HCT116 (cell line): ENCODE measurements at regions not wholly inside any gene's neighbourhood (a gene's known extent, or its start where the extent isn't known, plus 50 kb on each side); places are given as distances from the start of the nearest gene placed in this dataset.

Experiments
- ATAC-seq: fragments of 200-7000 bp; cut with Tn5 transposase; 2 replicates; pipeline ENCODE4 v1.9.1; 2020; ENCODE audit warnings: mild to moderate bottlenecking, moderate library complexity
- BruUV-seq: library from RNA; stranded (reverse); fragments of 400-500 nt; replicated peaks from 2 replicates; lab custom pipeline; 2021; lab: Mats Ljungman, UMichigan
- CTCF ChIA-PET: fragments of 300-600 bp; sonication (Branson Sonifier 250); formaldehyde crosslinking; loops from one replicate; lab custom pipeline; 2021; ENCODE audit warnings: antibody characterized with exemption; lab: Charles Lee
- POLR2A ChIA-PET: fragments of 300-600, 350-600 bp; sonication (Branson Sonifier 250); formaldehyde crosslinking; loops from one replicate; lab custom pipeline; 2021; ENCODE audit warnings: antibody characterized with exemption; lab: Charles Lee
- RAD21 ChIA-PET, 2 experiments: fragments of 300-600 bp; sonication (Branson Sonifier 250); formaldehyde crosslinking; loops; one replicate each; lab custom pipeline; 2023; ENCODE audit warnings: low total read pairs in 2 of 2; ENCODE audit not compliant: uncharacterized antibody in 2 of 2, unreplicated experiment in 2 of 2, low non-redundant PET in 1 of 2; lab: Charles Lee
- DNase-seq: peaks from one replicate; pipeline ENCODE4 v3.0.0-alpha.2; 2010; ENCODE audit warnings: low read depth, low spot score
- H2AFZ ChIP-seq: fragments of 200-600 bp; shearing (Covaris generic), sonication (generic); 2 replicates; pipeline ENCODE4 v1.6.1; 2017; ENCODE audit warnings: low read depth, mixed run types, mixed read lengths, antibody characterized with exemption, low read length; ENCODE audit not compliant: poor library complexity, severe bottlenecking
- H3K27ac ChIP-seq: 2 replicates; pipeline ENCODE4 v1.5.1; 2012; ENCODE audit warnings: low read depth, low read length
- H3K27me3 ChIP-seq: fragments of 200-600 bp; sonication (generic); 2 replicates; pipeline ENCODE4 v1.6.1; 2016; ENCODE audit warnings: mixed run types, low read length, mixed read lengths; ENCODE audit not compliant: insufficient read depth
- H3K36me3 ChIP-seq, 2 experiments: fragments of 200-500 bp in 1 of 2; fragments of 200-600 bp in 1 of 2; sonication (Bioruptor generic) in 1 of 2; sonication (generic) in 1 of 2; 2 replicates each; pipeline versions ENCODE4 v1.5.1 to v1.6.1; 2014 to 2016; ENCODE audit warnings: low read length in 2 of 2, inconsistent platforms in 1 of 2, mixed read lengths in 1 of 2, mixed run types in 1 of 2; ENCODE audit not compliant: insufficient read depth in 2 of 2, control insufficient read depth in 1 of 2
- H3K4me1 ChIP-seq, 2 experiments: fragments of 200-600 bp in 1 of 2; sonication (generic) in 1 of 2; 2 replicates each; pipeline versions ENCODE4 v1.5.1 to v1.6.1; 2012 to 2017; ENCODE audit warnings: low read length in 2 of 2, inconsistent platforms in 1 of 2, mild to moderate bottlenecking in 1 of 2, mixed read lengths in 1 of 2, mixed run types in 1 of 2, moderate library complexity in 1 of 2; ENCODE audit not compliant: insufficient read depth in 2 of 2, control insufficient read depth in 1 of 2
- H3K4me2 ChIP-seq: fragments of 200-600 bp; sonication (generic); 2 replicates; pipeline ENCODE4 v1.6.1; 2017; ENCODE audit warnings: mixed run types, low read length, mixed read lengths
- H3K4me3 ChIP-seq, 2 experiments: fragments of 200-600 bp in 1 of 2; sonication (generic) in 1 of 2; replicated peaks in 1 of 2; 2 replicates each; pipeline ENCODE4 v1.5.1; 2011 to 2016; ENCODE audit warnings: low read length in 2 of 2, control low read depth in 1 of 2, low read depth in 1 of 2, mild to moderate bottlenecking in 1 of 2, mixed read lengths in 1 of 2, mixed run types in 1 of 2
- H3K79me2 ChIP-seq: fragments of 200-600 bp; sonication (generic); 2 replicates; pipeline ENCODE4 v1.6.1; 2017; ENCODE audit warnings: mild to moderate bottlenecking, mixed run types, low read length, moderate library complexity, mixed read lengths; ENCODE audit not compliant: insufficient read depth
- H3K9ac ChIP-seq: fragments of 200-600 bp; sonication (generic); 2 replicates; pipeline ENCODE4 v1.6.1; 2016; ENCODE audit warnings: low read length, mixed read lengths
- H3K9me2 ChIP-seq: fragments of 200-600 bp; sonication (generic), shearing (Covaris generic); 2 replicates; pipeline ENCODE4 v1.6.1; 2017; ENCODE audit warnings: mixed run types, mild to moderate bottlenecking, moderate library complexity; ENCODE audit not compliant: insufficient read depth
- H3K9me3 ChIP-seq, 2 experiments: fragments of 200-500 bp in 1 of 2; fragments of 200-600 bp in 1 of 2; sonication (Bioruptor generic) in 1 of 2; sonication (generic) in 1 of 2; 2 replicates each; pipeline ENCODE4 v1.6.1; 2014 to 2017; ENCODE audit warnings: low read length in 2 of 2, mixed read lengths in 2 of 2, inconsistent platforms in 1 of 2, low read depth in 1 of 2, mild to moderate bottlenecking in 1 of 2, mixed run types in 1 of 2, moderate library complexity in 1 of 2; ENCODE audit not compliant: control insufficient read depth in 1 of 2, insufficient read depth in 1 of 2
- H4K20me1 ChIP-seq: fragments of 200-600 bp; sonication (generic), shearing (Covaris generic); 2 replicates; pipeline ENCODE4 v1.6.1; 2017; ENCODE audit warnings: mixed run types, mild to moderate bottlenecking, moderate library complexity; ENCODE audit not compliant: insufficient read depth
- CEBPB ChIP-seq: IDR thresholded peaks from 2 replicates; pipeline ENCODE4 v1.6.1; 2012; ENCODE audit warnings: low read depth
- EGR1 ChIP-seq: IDR thresholded peaks from 2 replicates; pipeline ENCODE4 v1.6.1; 2012; ENCODE audit warnings: low read depth
- JUND ChIP-seq: IDR thresholded peaks from 2 replicates; pipeline ENCODE4 v1.6.1; 2012
- POLR2AphosphoS5 ChIP-seq: IDR thresholded peaks from 2 replicates; pipeline ENCODE4 v1.6.1; 2011; ENCODE audit warnings: mild to moderate bottlenecking, low read depth, low read length, moderate library complexity
- SIN3A ChIP-seq: IDR thresholded peaks from 2 replicates; pipeline ENCODE4 v1.6.1; 2012; ENCODE audit warnings: low read depth
- SP1 ChIP-seq: IDR thresholded peaks from 2 replicates; pipeline ENCODE4 v1.6.1; 2012; ENCODE audit warnings: low read depth
- ZNF274 ChIP-seq: fragments of 200-500 bp; sonication (Bioruptor generic); IDR thresholded peaks from 2 replicates; pipeline ENCODE4 v1.6.1; 2014; ENCODE audit warnings: mild to moderate bottlenecking, low read depth, low read length, inconsistent platforms
- intact Hi-C: fragments of 100-400 bp; cut with micrococcal nuclease; formaldehyde crosslinking; loops from 2 replicates; pipeline ENCODE4 v1.10.0; 2022
- TF ChIP-seq, protein P1 (sequence below): IDR thresholded peaks from 2 replicates; pipeline ENCODE4 v1.6.1; 2012
- TF ChIP-seq, protein P2 (sequence below), 3 experiments: fragments of 200-600 bp in 1 of 3; sonication (generic) in 1 of 3; IDR thresholded peaks in 2 of 3; conservative IDR thresholded peaks in 1 of 3; 2 replicates each; pipeline ENCODE4 v1.5.1; 2012 to 2017; ENCODE audit warnings: low read depth in 2 of 3, low read length in 2 of 3, antibody characterized with exemption in 1 of 3, borderline replicate concordance in 1 of 3, control low read depth in 1 of 3, mild to moderate bottlenecking in 1 of 3, mixed read lengths in 1 of 3, mixed run types in 1 of 3, moderate library complexity in 1 of 3; ENCODE audit not compliant: insufficient read depth in 1 of 3
- TF ChIP-seq, protein P3 (sequence below): IDR thresholded peaks from 2 replicates; pipeline ENCODE4 v1.6.1; 2011; ENCODE audit warnings: mild to moderate bottlenecking, low read length, moderate library complexity; ENCODE audit not compliant: insufficient replicate concordance; ENCODE audit errors: extremely low read depth
- TF ChIP-seq, protein P4 (sequence below): IDR thresholded peaks from 2 replicates; pipeline ENCODE4 v1.6.1; 2012; ENCODE audit warnings: low read depth

DNA sequence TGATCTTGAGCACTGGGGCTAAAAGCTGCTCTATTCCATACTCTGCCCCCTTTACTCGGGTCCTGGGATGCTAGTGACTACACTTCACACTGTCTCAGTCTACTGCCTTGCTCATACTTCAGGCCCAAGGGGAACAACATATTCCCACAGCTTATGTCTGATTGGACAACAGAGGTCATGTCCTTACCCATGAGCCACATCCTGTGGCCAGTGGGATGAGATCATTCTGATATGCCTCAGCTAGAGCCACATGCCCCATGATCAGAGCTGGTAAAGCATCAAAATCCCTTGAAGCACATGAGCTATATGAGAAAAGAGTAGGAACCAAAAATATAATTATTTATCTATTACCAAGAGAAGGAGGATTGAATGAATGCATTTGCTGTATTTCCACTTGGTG, 290.1 kb upstream of the TSHZ3 start:
- ATAC-seq: no peak
- H3K4me3 ChIP-seq: no peak overlapping the region
- H3K9me3 ChIP-seq: peaks cover 6 to 20% of the 10 kb centered on the region in 2 experiments; a peak in 2 of 4 replicates
- H3K9ac ChIP-seq: no peak overlapping the region
- ChIA-PET RAD21 (no interaction called here), POLR2A (no interaction called here), CTCF (no interaction called here)
- H3K27me3 ChIP-seq: no peaks in the 10 kb centered on the region
- no peaks in the 10 kb centered on the region for H4K20me1 ChIP-seq
- no peak overlapping the region for H3K27ac ChIP-seq
- BruUV-seq: no TSS peak
- TF ChIP-seq POLR2AphosphoS5: no peak
- TF ChIP-seq, protein P1, sequence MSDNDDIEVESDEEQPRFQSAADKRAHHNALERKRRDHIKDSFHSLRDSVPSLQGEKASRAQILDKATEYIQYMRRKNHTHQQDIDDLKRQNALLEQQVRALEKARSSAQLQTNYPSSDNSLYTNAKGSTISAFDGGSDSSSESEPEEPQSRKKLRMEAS: no peak
- no peak for TF ChIP-seq SIN3A
- TF ChIP-seq CEBPB: no peak
- TF ChIP-seq, protein P2, sequence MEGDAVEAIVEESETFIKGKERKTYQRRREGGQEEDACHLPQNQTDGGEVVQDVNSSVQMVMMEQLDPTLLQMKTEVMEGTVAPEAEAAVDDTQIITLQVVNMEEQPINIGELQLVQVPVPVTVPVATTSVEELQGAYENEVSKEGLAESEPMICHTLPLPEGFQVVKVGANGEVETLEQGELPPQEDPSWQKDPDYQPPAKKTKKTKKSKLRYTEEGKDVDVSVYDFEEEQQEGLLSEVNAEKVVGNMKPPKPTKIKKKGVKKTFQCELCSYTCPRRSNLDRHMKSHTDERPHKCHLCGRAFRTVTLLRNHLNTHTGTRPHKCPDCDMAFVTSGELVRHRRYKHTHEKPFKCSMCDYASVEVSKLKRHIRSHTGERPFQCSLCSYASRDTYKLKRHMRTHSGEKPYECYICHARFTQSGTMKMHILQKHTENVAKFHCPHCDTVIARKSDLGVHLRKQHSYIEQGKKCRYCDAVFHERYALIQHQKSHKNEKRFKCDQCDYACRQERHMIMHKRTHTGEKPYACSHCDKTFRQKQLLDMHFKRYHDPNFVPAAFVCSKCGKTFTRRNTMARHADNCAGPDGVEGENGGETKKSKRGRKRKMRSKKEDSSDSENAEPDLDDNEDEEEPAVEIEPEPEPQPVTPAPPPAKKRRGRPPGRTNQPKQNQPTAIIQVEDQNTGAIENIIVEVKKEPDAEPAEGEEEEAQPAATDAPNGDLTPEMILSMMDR (IDR thresholded peaks at IDR 0.05 in 2 of 3, conservative IDR thresholded peaks at IDR 0.05 in 1 of 3; ENCODE audit: borderline replicate concordance in 1 of 3, insufficient read depth in 1 of 3, low read depth in 2 of 3, low read length in 2 of 3): no peak
- no peak for TF ChIP-seq SP1
- no peak for TF ChIP-seq ZNF274
- TF ChIP-seq EGR1: no peak
- TF ChIP-seq, protein P3, sequence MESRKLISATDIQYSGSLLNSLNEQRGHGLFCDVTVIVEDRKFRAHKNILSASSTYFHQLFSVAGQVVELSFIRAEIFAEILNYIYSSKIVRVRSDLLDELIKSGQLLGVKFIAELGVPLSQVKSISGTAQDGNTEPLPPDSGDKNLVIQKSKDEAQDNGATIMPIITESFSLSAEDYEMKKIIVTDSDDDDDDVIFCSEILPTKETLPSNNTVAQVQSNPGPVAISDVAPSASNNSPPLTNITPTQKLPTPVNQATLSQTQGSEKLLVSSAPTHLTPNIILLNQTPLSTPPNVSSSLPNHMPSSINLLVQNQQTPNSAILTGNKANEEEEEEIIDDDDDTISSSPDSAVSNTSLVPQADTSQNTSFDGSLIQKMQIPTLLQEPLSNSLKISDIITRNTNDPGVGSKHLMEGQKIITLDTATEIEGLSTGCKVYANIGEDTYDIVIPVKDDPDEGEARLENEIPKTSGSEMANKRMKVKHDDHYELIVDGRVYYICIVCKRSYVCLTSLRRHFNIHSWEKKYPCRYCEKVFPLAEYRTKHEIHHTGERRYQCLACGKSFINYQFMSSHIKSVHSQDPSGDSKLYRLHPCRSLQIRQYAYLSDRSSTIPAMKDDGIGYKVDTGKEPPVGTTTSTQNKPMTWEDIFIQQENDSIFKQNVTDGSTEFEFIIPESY: no peak
- TF ChIP-seq, protein P4, sequence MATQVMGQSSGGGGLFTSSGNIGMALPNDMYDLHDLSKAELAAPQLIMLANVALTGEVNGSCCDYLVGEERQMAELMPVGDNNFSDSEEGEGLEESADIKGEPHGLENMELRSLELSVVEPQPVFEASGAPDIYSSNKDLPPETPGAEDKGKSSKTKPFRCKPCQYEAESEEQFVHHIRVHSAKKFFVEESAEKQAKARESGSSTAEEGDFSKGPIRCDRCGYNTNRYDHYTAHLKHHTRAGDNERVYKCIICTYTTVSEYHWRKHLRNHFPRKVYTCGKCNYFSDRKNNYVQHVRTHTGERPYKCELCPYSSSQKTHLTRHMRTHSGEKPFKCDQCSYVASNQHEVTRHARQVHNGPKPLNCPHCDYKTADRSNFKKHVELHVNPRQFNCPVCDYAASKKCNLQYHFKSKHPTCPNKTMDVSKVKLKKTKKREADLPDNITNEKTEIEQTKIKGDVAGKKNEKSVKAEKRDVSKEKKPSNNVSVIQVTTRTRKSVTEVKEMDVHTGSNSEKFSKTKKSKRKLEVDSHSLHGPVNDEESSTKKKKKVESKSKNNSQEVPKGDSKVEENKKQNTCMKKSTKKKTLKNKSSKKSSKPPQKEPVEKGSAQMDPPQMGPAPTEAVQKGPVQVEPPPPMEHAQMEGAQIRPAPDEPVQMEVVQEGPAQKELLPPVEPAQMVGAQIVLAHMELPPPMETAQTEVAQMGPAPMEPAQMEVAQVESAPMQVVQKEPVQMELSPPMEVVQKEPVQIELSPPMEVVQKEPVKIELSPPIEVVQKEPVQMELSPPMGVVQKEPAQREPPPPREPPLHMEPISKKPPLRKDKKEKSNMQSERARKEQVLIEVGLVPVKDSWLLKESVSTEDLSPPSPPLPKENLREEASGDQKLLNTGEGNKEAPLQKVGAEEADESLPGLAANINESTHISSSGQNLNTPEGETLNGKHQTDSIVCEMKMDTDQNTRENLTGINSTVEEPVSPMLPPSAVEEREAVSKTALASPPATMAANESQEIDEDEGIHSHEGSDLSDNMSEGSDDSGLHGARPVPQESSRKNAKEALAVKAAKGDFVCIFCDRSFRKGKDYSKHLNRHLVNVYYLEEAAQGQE: no peak
- no peak for TF ChIP-seq JUND
- H3K9me2 ChIP-seq: no peaks in the 10 kb centered on the region
- H2AFZ ChIP-seq: no peak overlapping the region
- DNase-seq: no peak
- intact Hi-C loops: no loop called here
- H3K4me1 ChIP-seq: no peaks in the 10 kb centered on the region
- H3K36me3 ChIP-seq: no peaks in the 10 kb centered on the region
- no peaks in the 10 kb centered on the region for H3K79me2 ChIP-seq
- no peak overlapping the region for H3K4me2 ChIP-seq
